ENCODE measurements at regions not wholly inside any gene's neighbourhood (a gene's known extent, or its start where the extent isn't known, plus 50 kb on each side); places are given as distances from the start of the nearest gene placed in this dataset.
"Not testable (repeated sequence)": the region's sequence is repeated elsewhere in the genome, so short reads cannot be mapped to it uniquely, and the experiment has no call there.

GRCh38 chrX:13386636-13387035, 66.8 kb upstream of the ATXN3L start:
- no peak for DNase-seq (ENCODE audit: low read depth in 2 of 2)

GRCh38 chrX:13386092-13386491, 66.2 kb upstream of the ATXN3L start:
- DNase-seq (ENCODE audit: low read depth in 2 of 2) = no peak

- DNase-seq (ENCODE audit: low read depth in 2 of 2) = no peak
Observed at GRCh38 chrX:13383907-13384306, 64.1 kb upstream of the ATXN3L start.

- no peak for DNase-seq (ENCODE audit: low read depth in 2 of 2)
Observed at GRCh38 chrX:13381514-13381913, 61.7 kb upstream of the ATXN3L start.

GRCh38 chrX:13380211-13380610, 60.4 kb upstream of the ATXN3L start:
- no peak for DNase-seq (ENCODE audit: low read depth in 2 of 2)

- DNase-seq (ENCODE audit: low read depth in 2 of 2) = not testable (repeated sequence)
Observed at GRCh38 chrX:13378562-13379518, 59.0 kb upstream of the ATXN3L start.

- DNase-seq (ENCODE audit: low read depth in 2 of 2) = no peak
Observed at GRCh38 chrX:13377550-13377934, 57.7 kb upstream of the ATXN3L start.

- DNase-seq (ENCODE audit: low read depth in 2 of 2) = no peak
Observed at GRCh38 chrX:13376857-13377549, 57.1 kb upstream of the ATXN3L start.

GRCh38 chrX:13375596-13375995, 55.7 kb upstream of the ATXN3L start:
- not testable (repeated sequence) for DNase-seq (ENCODE audit: low read depth in 2 of 2)

- DNase-seq (ENCODE audit: low read depth in 2 of 2) = no peak
Observed at GRCh38 chrX:13374364-13374763, 54.5 kb upstream of the ATXN3L start.

GRCh38 chrX:13373431-13374187, 53.8 kb upstream of the ATXN3L start:
- no peak for DNase-seq (ENCODE audit: low read depth in 2 of 2)

GRCh38 chrX:13373027-13373426, 53.2 kb upstream of the ATXN3L start:
- no peak for DNase-seq (ENCODE audit: low read depth in 2 of 2)

- no peak for DNase-seq (ENCODE audit: low read depth in 2 of 2)
Observed at GRCh38 chrX:13372203-13372980, 52.5 kb upstream of the ATXN3L start.

- DNase-seq (ENCODE audit: low read depth in 2 of 2) = no peak
Observed at GRCh38 chrX:13371186-13371585, 51.3 kb upstream of the ATXN3L start.

- DNase-seq (ENCODE audit: low read depth in 2 of 2) = no peak
Observed at GRCh38 chrX:13370713-13371112, 50.9 kb upstream of the ATXN3L start.
